ENCODE measurements at regions not wholly inside any gene's neighbourhood (a gene's known extent, or its start where the extent isn't known, plus 50 kb on each side); places are given as distances from the start of the nearest gene placed in this dataset.

DNA sequence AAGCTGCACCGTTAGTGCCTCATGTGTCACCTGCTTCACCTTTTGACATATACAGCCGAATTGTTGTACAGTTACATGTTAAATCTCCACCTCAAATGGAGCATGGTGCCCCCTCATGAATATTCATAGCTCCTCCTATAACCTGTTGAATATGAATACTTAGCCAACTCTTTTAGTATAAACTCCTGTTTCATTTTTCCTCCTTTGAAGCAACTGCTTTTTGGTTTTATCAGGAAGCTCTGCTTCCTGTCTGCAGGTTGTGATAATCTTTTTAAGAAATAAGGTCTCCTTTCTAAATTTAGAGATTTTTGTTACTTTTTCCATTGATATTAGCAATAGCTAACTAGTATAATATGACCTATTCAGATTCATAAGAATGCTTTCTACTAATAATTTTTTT is 1429.2 kb upstream of the AGA start:
- H3K27me3 ChIP-seq (ENCODE audit: control insufficient read depth, insufficient read depth, low read length) = no peaks in the 10 kb centered on the region
- ChIA-PET POLR2A (ENCODE audit: unreplicated experiment) (no interaction called here), CTCF (no interaction called here)
- no peak overlapping the region for H3K4me3 ChIP-seq (ENCODE audit: insufficient read depth, low read depth, low read length)
- H3K9me1 ChIP-seq (ENCODE audit: insufficient read depth, low read length) = no peaks in the 10 kb centered on the region
- H2BK15ac ChIP-seq (ENCODE audit: low read depth, low read length) = no peak overlapping the region
- no peak for TF ChIP-seq MAFK (IDR thresholded peaks at IDR 0.05; ENCODE audit: low read depth, low read length)
- no peak for TF ChIP-seq FOS (IDR thresholded peaks at IDR 0.05; ENCODE audit: low read depth, low read length)
- TF ChIP-seq MXI1 (IDR thresholded peaks at IDR 0.05; ENCODE audit: borderline replicate concordance, low read depth, low read length) = no peak
- no peak for TF ChIP-seq SMC3 (IDR thresholded peaks at IDR 0.05; ENCODE audit: low read depth, low read length)
- TF ChIP-seq RAD21 (IDR thresholded peaks at IDR 0.05; ENCODE audit: low read length) = no peak
- H2AFZ ChIP-seq (replicated peaks; ENCODE audit: low read length, poor library complexity) = no peak overlapping the region
- no peak overlapping the region for H3K4me2 ChIP-seq (ENCODE audit: low read depth, low read length)
- H4K91ac ChIP-seq (ENCODE audit: insufficient read depth, low read depth, low read length) = no peak overlapping the region
- H3K18ac ChIP-seq (ENCODE audit: low read depth, low read length) = no peak overlapping the region
- no peaks in the 10 kb centered on the region for H3K36me3 ChIP-seq (ENCODE audit: control insufficient read depth, insufficient read depth, low read length)
- intact Hi-C loops (cut with micrococcal nuclease) = no loop called here
- H4K5ac ChIP-seq (ENCODE audit: low read depth, low read length) = no peak overlapping the region
- no peaks in the 10 kb centered on the region for H4K20me1 ChIP-seq (ENCODE audit: insufficient read depth, low read length)
- no peak overlapping the region for H2AK9ac ChIP-seq (replicated peaks; ENCODE audit: low read depth, low read length, poor library complexity)
- no peak overlapping the region for H4K8ac ChIP-seq (ENCODE audit: low read depth in 2 of 2, low read length in 2 of 2)
- no peak overlapping the region for H3K4ac ChIP-seq (ENCODE audit: low read depth, low read length)
- no peak for ATAC-seq (ENCODE audit: low read depth)
- no peak overlapping the region for H3K27ac ChIP-seq (ENCODE audit: insufficient read depth, low read length)
- H3K79me1 ChIP-seq (ENCODE audit: low read depth in 1 of 2, low read length in 2 of 2) = no peaks in the 10 kb centered on the region
- no peaks in the 10 kb centered on the region for H3K4me1 ChIP-seq (ENCODE audit: control insufficient read depth, insufficient read depth, low read length)
- DNase-seq = no peak
- no peak overlapping the region for H3K9ac ChIP-seq (ENCODE audit: low read depth, low read length)
- in situ Hi-C loops (cut with MboI; ENCODE audit: low sequenced_read_pairs) = no loop called here
- H2BK5ac ChIP-seq (ENCODE audit: low read depth, low read length, poor library complexity, severe bottlenecking) = no peak overlapping the region
- no peak overlapping the region for H2AK5ac ChIP-seq (ENCODE audit: low read depth, low read length)
- no peak overlapping the region for H2BK120ac ChIP-seq (ENCODE audit: low read depth, low read length)
- H3K56ac ChIP-seq (ENCODE audit: extremely low read depth, insufficient read depth, low read length) = no peak overlapping the region
- no peak overlapping the region for H3K23ac ChIP-seq (ENCODE audit: low read depth, low read length)
- H2BK20ac ChIP-seq (ENCODE audit: low read depth, low read length) = no peak overlapping the region
- dilution Hi-C loops (cut with HindIII; ENCODE audit: low sequenced_read_pairs, unreplicated experiment) = no loop called here
- 20% methylated on average over 1 of the region's 2 CpGs; no CpG with 5 or more reads in 1 of the 2 experiments for WGBS, 2 experiments (ENCODE audit: extremely low coverage in 2 of 2, insufficient read length in 1 of 2)
- no peak overlapping the region for H3K14ac ChIP-seq (replicated peaks; ENCODE audit: low read depth, low read length)
- no TSS peak for BruUV-seq (replicated peaks)
- H3K9me3 ChIP-seq (ENCODE audit: control insufficient read depth, insufficient read depth, low read length) = peaks cover 2% of the 10 kb centered on the region; the same call in 1 of the 2 replicates

Measured in IMR-90 (cell line).